NCI-H1436 (cell line): ENCODE measurements at regions not wholly inside any gene's neighbourhood (a gene's known extent, or its start where the extent isn't known, plus 50 kb on each side); places are given as distances from the start of the nearest gene placed in this dataset.

Source experiments
- DNase-seq: peaks from one replicate; lab custom pipeline; 2025; lab: John Stamatoyannopoulos, UW

- no peak for DNase-seq
Observed at GRCh38 chr3:21801631-21802030, 50.6 kb upstream of the ZNF385D start.

GRCh38 chr3:21803604-21804003 is 52.6 kb upstream of the ZNF385D start:
- DNase-seq = no peak

- DNase-seq = no peak
Observed at GRCh38 chr3:21804330-21804729, 53.3 kb upstream of the ZNF385D start.

- DNase-seq = no peak
Observed at GRCh38 chr3:21806733-21807132, 55.7 kb upstream of the ZNF385D start.

GRCh38 chr3:21825684-21826083 is 74.7 kb upstream of the ZNF385D start:
- DNase-seq = no peak

GRCh38 chr3:21826416-21826815 is 75.4 kb upstream of the ZNF385D start:
- DNase-seq = no peak

- DNase-seq = no peak
Observed at GRCh38 chr3:21830541-21830940, 79.5 kb upstream of the ZNF385D start.

- DNase-seq = no peak
Observed at GRCh38 chr3:21835264-21835663, 84.3 kb upstream of the ZNF385D start.

GRCh38 chr3:21836227-21836626 is 85.2 kb upstream of the ZNF385D start:
- no peak for DNase-seq

- DNase-seq = no peak
Observed at GRCh38 chr3:21839176-21839575, 88.2 kb upstream of the ZNF385D start.

- no peak for DNase-seq
Observed at GRCh38 chr3:21839592-21839991, 88.6 kb upstream of the ZNF385D start.

- no peak for DNase-seq
Observed at GRCh38 chr3:21847005-21847404, 96.0 kb upstream of the ZNF385D start.

- DNase-seq = no peak
Observed at GRCh38 chr3:21859124-21860081, 108.4 kb upstream of the ZNF385D start.

GRCh38 chr3:21860082-21860475 is 109.1 kb upstream of the ZNF385D start:
- DNase-seq = no peak

- no peak for DNase-seq
Observed at GRCh38 chr3:21860657-21861056, 109.6 kb upstream of the ZNF385D start.

GRCh38 chr3:21876782-21877181 is 125.8 kb upstream of the ZNF385D start:
- DNase-seq = no peak

GRCh38 chr3:21877214-21877754 is 126.3 kb upstream of the ZNF385D start:
- no peak for DNase-seq

GRCh38 chr3:21879184-21879886 is 128.3 kb upstream of the ZNF385D start:
- no peak for DNase-seq

- DNase-seq = no peak
Observed at GRCh38 chr3:21888656-21889055, 137.6 kb upstream of the ZNF385D start.

- DNase-seq = no peak
Observed at GRCh38 chr3:21889166-21889565, 138.2 kb upstream of the ZNF385D start.

GRCh38 chr3:21892104-21892503 is 141.1 kb upstream of the ZNF385D start:
- no peak for DNase-seq

GRCh38 chr3:21893242-21893641 is 142.2 kb upstream of the ZNF385D start:
- no peak for DNase-seq
